SK-N-DZ (cell line): ENCODE measurements at regions not wholly inside any gene's neighbourhood (a gene's known extent, or its start where the extent isn't known, plus 50 kb on each side); places are given as distances from the start of the nearest gene placed in this dataset.

ENCODE experiments used
- DNase-seq: peaks from one replicate; pipeline ENCODE4 v3.0.0-alpha.2; 2015; ENCODE audit warnings: low spot score

- no peak for DNase-seq
Observed at GRCh38 chr3:13210221-13210975, 137.2 kb upstream of the IQSEC1 start.

GRCh38 chr3:13209634-13209997, 136.4 kb upstream of the IQSEC1 start:
- DNase-seq, result no peak

GRCh38 chr3:13208706-13209633, 135.7 kb upstream of the IQSEC1 start:
- no peak for DNase-seq

GRCh38 chr3:13207975-13208705, 134.9 kb upstream of the IQSEC1 start:
- DNase-seq, result no peak

GRCh38 chr3:13207578-13207922, 134.3 kb upstream of the IQSEC1 start:
- DNase-seq, result no peak

GRCh38 chr3:13206799-13207577, 133.8 kb upstream of the IQSEC1 start:
- no peak for DNase-seq

- no peak for DNase-seq
Observed at GRCh38 chr3:13205567-13206143, 132.4 kb upstream of the IQSEC1 start.

GRCh38 chr3:13204177-13204581, 130.9 kb upstream of the IQSEC1 start:
- DNase-seq, result no peak

GRCh38 chr3:13203398-13204176, 130.4 kb upstream of the IQSEC1 start:
- no peak for DNase-seq

GRCh38 chr3:13202744-13203397, 129.6 kb upstream of the IQSEC1 start:
- no peak for DNase-seq

- DNase-seq, result no peak
Observed at GRCh38 chr3:13201851-13202250, 128.6 kb upstream of the IQSEC1 start.

- DNase-seq, result peak; percentile 50
Observed at GRCh38 chr3:13200946-13201345, 127.7 kb upstream of the IQSEC1 start.

GRCh38 chr3:13200465-13200864, 127.2 kb upstream of the IQSEC1 start:
- no peak for DNase-seq

GRCh38 chr3:13199899-13200451, 126.7 kb upstream of the IQSEC1 start:
- DNase-seq, result no peak

GRCh38 chr3:13199006-13199776, 126.0 kb upstream of the IQSEC1 start:
- DNase-seq, result no peak

- no peak for DNase-seq
Observed at GRCh38 chr3:13198264-13198879, 125.1 kb upstream of the IQSEC1 start.

GRCh38 chr3:13197795-13198194, 124.6 kb upstream of the IQSEC1 start:
- no peak for DNase-seq

- no peak for DNase-seq
Observed at GRCh38 chr3:13197281-13197680, 124.1 kb upstream of the IQSEC1 start.
